Large intestine (tissue), 3 donors: ENCODE measurements at regions not wholly inside any gene's neighbourhood (a gene's known extent, or its start where the extent isn't known, plus 50 kb on each side); places are given as distances from the start of the nearest gene placed in this dataset.

Experiments
- DNase-seq, 2 donors: peaks; one replicate each; pipeline versions ENCODE4 v3.0.0 to v3.0.0-alpha.2; 2013
- H3K27ac ChIP-seq: one replicate; pipeline ENCODE4 v1.5.1; 2013; ENCODE audit warnings: low read length
- H3K27me3 ChIP-seq: 2 replicates; pipeline ENCODE4 v1.6.1; 2013; ENCODE audit warnings: low read length; ENCODE audit not compliant: control insufficient read depth, insufficient read depth
- H3K36me3 ChIP-seq: 2 replicates; pipeline ENCODE4 v1.6.1; 2013; ENCODE audit warnings: low read length; ENCODE audit not compliant: control insufficient read depth, insufficient read depth
- H3K4me1 ChIP-seq: one replicate; pipeline ENCODE4 v1.6.1; 2013; ENCODE audit warnings: low read length; ENCODE audit not compliant: control insufficient read depth, insufficient read depth
- H3K4me3 ChIP-seq: one replicate; pipeline ENCODE4 v1.5.1; 2013; ENCODE audit warnings: low read length
- H3K9me3 ChIP-seq: one replicate; pipeline ENCODE4 v1.6.1; 2013; ENCODE audit warnings: mild to moderate bottlenecking, low read depth, low read length, moderate library complexity; ENCODE audit not compliant: control insufficient read depth
- WGBS: methylation state at CpG from one replicate; pipeline ENCODE4 v1.1.5; 2013; ENCODE audit warnings: low lambda C conversion rate; ENCODE audit not compliant: insufficient coverage; 5-methylcytosine and 5-hydroxymethylcytosine counted together

- no peak for DNase-seq
- H3K36me3 ChIP-seq = no peaks in the 10 kb centered on the region
- 100% methylated on average over 1 of the region's 3 CpGs for WGBS
- no peak overlapping the region for H3K27ac ChIP-seq
- H3K4me1 ChIP-seq = no peaks in the 10 kb centered on the region
- H3K27me3 ChIP-seq = no peaks in the 10 kb centered on the region
- H3K9me3 ChIP-seq = no peaks in the 10 kb centered on the region
- no peak overlapping the region for H3K4me3 ChIP-seq
These were observed 169.8 kb upstream of the PELI2 start for GRCh38 chr14:55948399-55948798.

- no peak overlapping the region for H3K27ac ChIP-seq
- H3K4me3 ChIP-seq = no peak overlapping the region
- no peak for DNase-seq
- no peaks in the 10 kb centered on the region for H3K36me3 ChIP-seq
- H3K9me3 ChIP-seq = no peaks in the 10 kb centered on the region
- 100% methylated on average over 2 of the region's 3 CpGs for WGBS
- no peaks in the 10 kb centered on the region for H3K4me1 ChIP-seq
- H3K27me3 ChIP-seq = no peaks in the 10 kb centered on the region
These were observed 168.5 kb upstream of the PELI2 start for GRCh38 chr14:55949708-55950107.

- WGBS = 90% methylated on average over 4 of the region's 7 CpGs
These were observed 168.1 kb upstream of the PELI2 start for GRCh38 chr14:55950135-55950534.

GRCh38 chr14:55951341-55952206, 166.6 kb upstream of the PELI2 start:
- no peaks in the 10 kb centered on the region for H3K9me3 ChIP-seq
- H3K27ac ChIP-seq = no peak overlapping the region
- H3K27me3 ChIP-seq = no peaks in the 10 kb centered on the region
- WGBS = 100% methylated on average over 4 of the region's 9 CpGs
- no peak overlapping the region for H3K4me3 ChIP-seq
- no peaks in the 10 kb centered on the region for H3K36me3 ChIP-seq
- no peak for DNase-seq
- H3K4me1 ChIP-seq = no peaks in the 10 kb centered on the region

More at GRCh38 chr14:55950135-55950534, 168.1 kb upstream of the PELI2 start:
- no peak for DNase-seq
- Histone ChIP-seq H3K27me3 (no peaks in the 10 kb centered on the region), H3K4me3 (no peak overlapping the region), H3K4me1 (no peaks in the 10 kb centered on the region), H3K9me3 (no peaks in the 10 kb centered on the region), H3K27ac (no peak overlapping the region), H3K36me3 (no peaks in the 10 kb centered on the region)

GRCh38 chr14:55954108-55954507, 164.1 kb upstream of the PELI2 start:
- no peaks in the 10 kb centered on the region for H3K27me3 ChIP-seq
- H3K9me3 ChIP-seq = no peaks in the 10 kb centered on the region
- no peaks in the 10 kb centered on the region for H3K4me1 ChIP-seq
- no peak overlapping the region for H3K27ac ChIP-seq
- no peaks in the 10 kb centered on the region for H3K36me3 ChIP-seq
- H3K4me3 ChIP-seq = no peak overlapping the region
- DNase-seq = no peak

GRCh38 chr14:55955175-55955574, 163.0 kb upstream of the PELI2 start:
- DNase-seq = no peak
- H3K27ac ChIP-seq = no peak overlapping the region
- WGBS = 33% methylated on average over 1 of the region's 3 CpGs
- no peaks in the 10 kb centered on the region for H3K4me1 ChIP-seq
- no peaks in the 10 kb centered on the region for H3K27me3 ChIP-seq
- no peaks in the 10 kb centered on the region for H3K36me3 ChIP-seq
- no peak overlapping the region for H3K4me3 ChIP-seq
- no peaks in the 10 kb centered on the region for H3K9me3 ChIP-seq

GRCh38 chr14:55957950-55958349, 160.3 kb upstream of the PELI2 start:
- Histone ChIP-seq H3K27me3 (no peaks in the 10 kb centered on the region), H3K36me3 (no peaks in the 10 kb centered on the region), H3K4me3 (no peak overlapping the region), H3K27ac (no peak overlapping the region), H3K4me1 (no peaks in the 10 kb centered on the region), H3K9me3 (no peaks in the 10 kb centered on the region)
- no CpG with 5 or more reads among the region's 7 CpGs for WGBS
- DNase-seq = no peak

GRCh38 chr14:55963295-55963694, 154.9 kb upstream of the PELI2 start:
- DNase-seq = no peak
- Histone ChIP-seq H3K4me1 (no peaks in the 10 kb centered on the region), H3K27me3 (no peaks in the 10 kb centered on the region), H3K27ac (no peak overlapping the region), H3K4me3 (no peak overlapping the region), H3K9me3 (no peaks in the 10 kb centered on the region), H3K36me3 (no peaks in the 10 kb centered on the region)

- no peaks in the 10 kb centered on the region for H3K27me3 ChIP-seq
- no peak overlapping the region for H3K27ac ChIP-seq
- DNase-seq = no peak
- WGBS = no CpG with 5 or more reads among the region's 8 CpGs
- no peak overlapping the region for H3K4me3 ChIP-seq
- H3K9me3 ChIP-seq = no peaks in the 10 kb centered on the region
- H3K36me3 ChIP-seq = no peaks in the 10 kb centered on the region
- no peaks in the 10 kb centered on the region for H3K4me1 ChIP-seq
These were observed 154.1 kb upstream of the PELI2 start for GRCh38 chr14:55964091-55964490.

- Histone ChIP-seq H3K4me3 (no peak overlapping the region), H3K36me3 (no peaks in the 10 kb centered on the region), H3K27ac (no peak overlapping the region), H3K4me1 (no peaks in the 10 kb centered on the region), H3K27me3 (no peaks in the 10 kb centered on the region), H3K9me3 (no peaks in the 10 kb centered on the region)
- whole genome bisulfite sequencing = no CpG with 5 or more reads among the region's 3 CpGs
- no peak for DNase-seq
These were observed 153.4 kb upstream of the PELI2 start for GRCh38 chr14:55964821-55965220.

- no peaks in the 10 kb centered on the region for H3K4me1 ChIP-seq
- H3K27ac ChIP-seq = no peak overlapping the region
- no CpG with 5 or more reads among the region's 2 CpGs for WGBS
These were observed 152.4 kb upstream of the PELI2 start for GRCh38 chr14:55965851-55966250.

More at GRCh38 chr14:55965851-55966250, 152.4 kb upstream of the PELI2 start:
- Histone ChIP-seq H3K4me3 (no peak overlapping the region), H3K27me3 (no peaks in the 10 kb centered on the region), H3K36me3 (no peaks in the 10 kb centered on the region), H3K9me3 (no peaks in the 10 kb centered on the region)
- DNase-seq = no peak
